ENCODE measurements at regions not wholly inside any gene's neighbourhood (a gene's known extent, or its start where the extent isn't known, plus 50 kb on each side); places are given as distances from the start of the nearest gene placed in this dataset.
A peak's percentile ranks its signal among the peaks of the same experiment; 100 is the strongest.

DNA sequence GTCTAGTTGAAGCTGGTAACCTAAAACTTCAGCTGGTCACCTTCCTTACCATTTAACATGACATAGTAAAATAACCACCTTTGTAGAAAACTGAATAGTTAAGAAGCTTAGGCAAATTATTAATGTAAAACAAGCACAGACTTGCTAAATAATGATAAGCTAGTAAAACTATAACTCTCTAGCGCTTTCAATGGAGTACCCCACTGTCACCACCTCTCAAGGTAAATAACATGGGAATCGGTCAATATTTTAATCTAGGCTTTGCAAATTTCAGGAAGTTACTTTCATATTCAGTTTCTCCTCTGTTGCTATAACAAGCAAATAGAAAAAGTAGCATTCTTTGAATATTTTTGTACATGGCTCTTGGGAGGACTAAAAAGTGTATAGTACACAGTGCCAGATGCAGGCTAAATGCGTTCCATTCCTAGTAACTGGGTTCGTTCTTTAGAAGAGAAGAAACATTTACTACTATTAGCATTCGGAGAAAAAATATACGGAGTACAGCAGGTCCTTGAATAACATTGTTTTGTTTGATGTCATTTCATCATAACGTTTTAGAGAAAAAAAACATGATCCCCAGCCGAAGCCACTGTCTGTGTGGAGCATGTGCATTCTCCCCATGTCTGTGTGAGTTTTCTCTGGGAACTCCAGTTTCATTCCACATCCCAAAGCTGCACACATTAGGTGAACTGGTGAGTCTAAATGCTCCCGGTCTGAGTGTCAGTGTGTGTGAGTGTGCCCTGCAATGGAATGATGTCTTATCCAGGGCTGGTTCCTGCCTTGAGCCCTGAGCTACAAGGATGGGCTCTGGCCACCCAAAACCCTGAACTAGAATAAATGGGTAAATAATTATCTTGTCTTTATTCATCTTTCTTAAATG lies 52.5 kb downstream of the EPRS1 start:
- no peak for DNase-seq

- no peak for DNase-seq
Observed at GRCh38 chr1:219991919-219992318, 54.4 kb downstream of the EPRS1 start.

GRCh38 chr1:219991511-219991810 lies 54.8 kb downstream of the EPRS1 start:
- no peak for DNase-seq

DNA sequence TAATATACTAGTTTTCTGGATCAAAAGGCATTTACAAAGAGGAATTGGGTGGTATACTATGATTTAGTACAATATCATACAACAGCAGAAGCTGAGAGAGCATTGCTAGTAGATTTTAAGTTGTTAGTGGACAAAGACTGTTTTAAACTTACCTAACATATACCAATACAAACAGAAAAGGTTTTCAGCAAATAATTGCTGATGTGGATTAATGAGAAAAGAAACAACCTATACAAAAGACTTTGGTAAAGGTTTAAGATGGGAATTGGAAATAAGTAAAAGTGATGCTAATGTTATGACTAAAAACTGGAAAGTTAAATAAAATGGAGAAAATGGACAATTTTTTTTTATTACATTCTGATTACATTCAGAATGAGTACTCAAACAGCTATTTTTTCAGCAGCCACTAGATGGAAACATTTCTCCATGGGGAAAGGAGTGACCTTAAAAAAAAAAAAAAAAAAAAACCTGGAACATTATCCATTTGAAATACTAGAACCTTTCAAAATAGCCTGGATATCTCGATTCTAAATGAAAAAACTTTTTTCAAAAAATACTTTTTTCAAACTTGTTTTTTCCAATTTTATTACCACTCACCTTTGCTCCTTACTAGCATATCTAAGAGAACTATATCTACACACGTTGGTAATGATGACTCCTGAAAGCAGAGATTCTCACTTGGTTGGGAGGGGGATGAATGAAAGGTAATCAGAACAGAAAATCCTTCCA lies 55.4 kb downstream of the EPRS1 start:
- peak; percentile 49 for DNase-seq

DNA sequence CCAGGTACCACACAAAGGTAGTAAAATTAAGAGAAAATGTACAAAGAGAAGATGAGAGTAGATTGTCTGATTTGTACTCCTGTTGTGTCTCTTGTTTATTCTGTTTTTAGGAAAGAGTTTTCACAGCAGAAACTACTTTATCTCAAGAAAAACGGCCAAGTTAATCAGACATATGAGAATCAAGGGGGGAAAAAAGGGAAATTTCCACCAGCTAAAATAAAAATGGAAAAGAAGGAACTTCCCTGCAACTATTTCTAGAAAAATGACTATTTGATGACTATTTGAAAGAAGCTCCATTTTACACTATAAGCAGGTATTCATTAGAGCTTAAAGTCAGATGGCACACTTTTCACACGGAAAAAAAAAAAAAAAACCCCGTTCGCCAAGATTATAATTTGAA lies 56.5 kb downstream of the EPRS1 start:
- no peak for DNase-seq

DNA sequence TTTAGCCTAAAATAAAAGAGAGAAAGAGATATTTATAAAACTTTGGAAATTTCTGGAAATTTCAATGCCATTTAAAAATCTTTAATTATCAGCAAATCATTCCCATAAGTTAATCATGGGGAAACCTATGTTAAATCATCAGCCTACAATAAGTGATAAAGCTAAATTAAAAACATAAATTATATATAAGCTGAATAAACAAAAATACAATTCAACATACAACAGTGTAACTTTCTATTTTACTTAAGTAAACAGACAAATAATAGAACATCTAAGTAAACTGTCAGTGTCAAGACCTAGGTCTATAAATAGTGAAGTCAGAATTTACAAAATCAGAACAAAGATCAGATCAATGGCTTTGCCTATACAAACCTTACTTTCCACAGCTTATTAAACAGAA lies 57.5 kb downstream of the EPRS1 start:
- DNase-seq = no peak

GRCh38 chr1:219988387-219988786 lies 57.9 kb downstream of the EPRS1 start:
- no peak for DNase-seq

DNA sequence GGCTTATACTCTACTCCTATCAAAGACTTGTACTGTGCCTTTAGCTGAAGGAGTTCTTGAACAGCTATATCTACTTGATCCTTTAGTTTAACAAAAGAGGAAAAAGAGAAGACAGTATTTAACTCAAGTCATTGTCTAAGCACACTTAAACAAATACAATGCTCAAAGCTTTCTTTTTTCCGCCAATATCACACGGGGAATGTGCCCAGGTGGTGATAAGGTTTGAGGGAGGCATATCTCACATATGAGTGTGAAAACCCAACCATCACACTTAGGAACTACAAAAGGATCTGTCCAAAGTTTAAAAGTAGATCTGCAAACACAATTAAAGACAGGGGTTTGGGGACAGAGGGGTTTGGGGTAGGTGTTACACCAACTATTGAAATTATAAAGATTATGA lies 59.0 kb upstream of the SLC30A10 start:
- DNase-seq = no peak

- DNase-seq = no peak
Observed at GRCh38 chr1:219985169-219985568, 56.8 kb upstream of the SLC30A10 start.

Data from NCI-H1694 treated with DMSO at 0.1 percent for 48 hours (cell line).